Activated CD4-positive, alpha-beta T cell treated with anti-CD3 and anti-CD28 coated beads, Interleukin-2, amount 10 ng/mL, durations not matched to agents 7 days and 5 days (primary cell): ENCODE measurements at regions not wholly inside any gene's neighbourhood (a gene's known extent, or its start where the extent isn't known, plus 50 kb on each side); places are given as distances from the start of the nearest gene placed in this dataset.
A peak's percentile ranks its signal among the peaks of the same experiment; 100 is the strongest.

ENCODE experiments used
- CTCF ChIA-PET: fragments of 350-600 bp; sonication (Branson Sonifier 250); formaldehyde crosslinking; loops from one replicate; lab custom pipeline; 2021; ENCODE audit warnings: antibody characterized with exemption; lab: Charles Lee
- POLR2A ChIA-PET: fragments of 350-600 bp; sonication (Branson Sonifier 250); formaldehyde crosslinking; loops from one replicate; lab custom pipeline; 2021; ENCODE audit warnings: antibody characterized with exemption; lab: Charles Lee
- DNase-seq: peaks from one replicate; pipeline ENCODE4 v3.0.0-alpha.2; 2020
- H3K27ac Mint-ChIP-seq: one replicate; pipeline ENCODE4 v1.8.0; 2021; ENCODE audit warnings: mild to moderate bottlenecking, moderate library complexity, mixed read lengths
- H3K27me3 Mint-ChIP-seq: one replicate; pipeline ENCODE4 v1.8.0; 2021; ENCODE audit warnings: mixed read lengths
- H3K36me3 Mint-ChIP-seq: one replicate; pipeline ENCODE4 v1.8.0; 2021; ENCODE audit warnings: low read depth, mixed read lengths
- H3K4me1 Mint-ChIP-seq: one replicate; pipeline ENCODE4 v1.8.0; 2021; ENCODE audit warnings: mixed read lengths
- H3K4me3 Mint-ChIP-seq: one replicate; pipeline ENCODE4 v1.8.0; 2021; ENCODE audit warnings: mild to moderate bottlenecking, moderate library complexity, mixed read lengths
- H3K9me3 Mint-ChIP-seq: one replicate; pipeline ENCODE4 v1.8.0; 2021; ENCODE audit warnings: mixed read lengths

DNA sequence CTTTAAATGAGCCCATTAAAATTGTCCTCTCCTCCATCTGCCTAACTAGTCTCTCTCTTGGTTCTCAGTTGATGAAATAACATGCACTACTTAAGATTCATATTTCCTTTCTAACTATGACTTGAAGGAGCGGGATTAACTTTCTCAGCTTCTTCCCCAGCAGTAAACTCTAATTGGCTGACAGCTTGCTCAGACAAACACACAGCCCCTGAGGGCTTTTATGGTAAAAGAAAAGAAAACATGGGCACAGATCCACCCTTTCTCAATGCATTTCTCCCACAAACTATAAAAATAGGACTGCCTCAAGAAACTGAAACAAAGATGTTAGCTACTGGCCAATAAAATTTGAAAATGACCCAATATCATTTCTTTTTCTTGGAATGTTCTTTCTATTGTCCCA lies 703.1 kb downstream of the ADGRL2 start:
- Mint-ChIP-seq H3K9me3 (no peaks in the 10 kb centered on the region), H3K27me3 (no peaks in the 10 kb centered on the region), H3K36me3 (no peaks in the 10 kb centered on the region), H3K27ac (no peak overlapping the region), H3K4me1 (no peaks in the 10 kb centered on the region), H3K4me3 (no peak overlapping the region)
- ChIA-PET CTCF (no interaction called here), POLR2A (no interaction called here)
- no peak for DNase-seq

DNA sequence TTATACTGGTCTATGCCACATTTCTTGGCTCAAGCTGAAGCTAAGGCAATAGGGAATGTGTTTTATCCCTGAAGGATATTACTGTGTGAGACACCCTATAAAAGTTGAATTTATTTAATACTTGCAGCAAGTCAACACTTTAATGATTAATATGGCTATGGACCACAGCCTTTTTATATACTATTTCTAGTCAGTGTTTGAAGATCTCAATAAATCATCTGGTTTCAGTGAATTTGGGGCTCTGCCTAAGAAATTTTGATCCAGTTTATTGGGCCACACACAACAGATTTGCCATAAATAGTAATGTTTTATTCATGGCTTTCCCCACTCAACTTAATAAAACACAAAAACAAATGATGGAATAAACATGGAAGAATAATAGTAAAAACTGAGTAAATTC lies 698.3 kb downstream of the ADGRL2 start:
- H3K9me3 Mint-ChIP-seq = peaks cover 18% of the 10 kb centered on the region
- POLR2A ChIA-PET = no interaction called here
- no peaks in the 10 kb centered on the region for H3K27me3 Mint-ChIP-seq
- no peaks in the 10 kb centered on the region for H3K36me3 Mint-ChIP-seq
- no peak for DNase-seq
- H3K27ac Mint-ChIP-seq = no peak overlapping the region
- H3K4me1 Mint-ChIP-seq = no peaks in the 10 kb centered on the region
- CTCF ChIA-PET = no interaction called here
- no peak overlapping the region for H3K4me3 Mint-ChIP-seq

- Mint-ChIP-seq H3K9me3 (peaks cover 21% of the 10 kb centered on the region), H3K27ac (no peak overlapping the region), H3K4me1 (no peaks in the 10 kb centered on the region), H3K4me3 (no peak overlapping the region), H3K27me3 (no peaks in the 10 kb centered on the region), H3K36me3 (no peaks in the 10 kb centered on the region)
- POLR2A ChIA-PET = no interaction called here
- CTCF ChIA-PET = no interaction called here
- no peak for DNase-seq
Observed at GRCh38 chr1:82494117-82494516, 693.4 kb downstream of the ADGRL2 start.

- ChIA-PET POLR2A (no interaction called here), CTCF (no interaction called here)
- no peak overlapping the region for H3K4me3 Mint-ChIP-seq
- H3K4me1 Mint-ChIP-seq = no peaks in the 10 kb centered on the region
- H3K36me3 Mint-ChIP-seq = no peaks in the 10 kb centered on the region
- H3K9me3 Mint-ChIP-seq = peaks cover 21% of the 10 kb centered on the region
- peak overlapping the region; percentile 16 for H3K27ac Mint-ChIP-seq
- no peak for DNase-seq
- H3K27me3 Mint-ChIP-seq = no peaks in the 10 kb centered on the region
Observed at GRCh38 chr1:82492159-82492558, 691.4 kb downstream of the ADGRL2 start.

- H3K27me3 Mint-ChIP-seq = no peaks in the 10 kb centered on the region
- H3K9me3 Mint-ChIP-seq = peaks cover 16% of the 10 kb centered on the region
- no peak overlapping the region for H3K4me3 Mint-ChIP-seq
- ChIA-PET POLR2A (no interaction called here), CTCF (no interaction called here)
- no peaks in the 10 kb centered on the region for H3K36me3 Mint-ChIP-seq
- no peak for DNase-seq
- H3K4me1 Mint-ChIP-seq = no peaks in the 10 kb centered on the region
- no peak overlapping the region for H3K27ac Mint-ChIP-seq
Observed at GRCh38 chr1:82491301-82492048, 690.7 kb downstream of the ADGRL2 start.

DNA sequence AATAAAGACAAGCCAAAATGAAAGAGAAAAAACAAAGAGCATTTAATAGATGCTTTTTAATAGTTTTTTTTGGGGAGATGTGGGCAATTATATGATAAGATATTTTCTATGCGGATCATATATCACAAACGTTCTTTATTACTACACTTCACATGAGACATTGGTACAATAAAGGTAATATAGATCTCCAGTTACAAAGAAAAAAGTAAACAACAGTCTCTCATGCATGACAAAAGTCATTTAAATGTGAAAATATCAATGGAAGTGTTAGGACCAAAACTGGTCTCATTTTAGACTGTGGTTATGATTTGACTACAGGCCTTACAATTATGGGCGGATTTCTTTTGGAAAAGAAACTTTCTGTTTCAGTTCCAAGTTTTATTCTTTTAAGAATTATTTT lies 687.0 kb downstream of the ADGRL2 start:
- H3K27me3 Mint-ChIP-seq = no peaks in the 10 kb centered on the region
- no peaks in the 10 kb centered on the region for H3K36me3 Mint-ChIP-seq
- POLR2A ChIA-PET = no interaction called here
- H3K4me3 Mint-ChIP-seq = no peak overlapping the region
- H3K27ac Mint-ChIP-seq = no peak overlapping the region
- DNase-seq = no peak
- H3K4me1 Mint-ChIP-seq = no peaks in the 10 kb centered on the region
- H3K9me3 Mint-ChIP-seq = no peaks in the 10 kb centered on the region
- CTCF ChIA-PET = no interaction called here

GRCh38 chr1:82486969-82487368 lies 686.2 kb downstream of the ADGRL2 start:
- H3K36me3 Mint-ChIP-seq = no peaks in the 10 kb centered on the region
- POLR2A ChIA-PET = no interaction called here
- DNase-seq = no peak
- H3K4me3 Mint-ChIP-seq = no peak overlapping the region
- H3K27ac Mint-ChIP-seq = no peak overlapping the region
- H3K27me3 Mint-ChIP-seq = no peaks in the 10 kb centered on the region
- CTCF ChIA-PET = interaction anchor here (0.6 kb wide), 1 partner anchor 145 kb away, joined by 5 read pairs; no protein-coding TSS in a partner anchor
- H3K9me3 Mint-ChIP-seq = no peaks in the 10 kb centered on the region
- H3K4me1 Mint-ChIP-seq = no peaks in the 10 kb centered on the region

DNA sequence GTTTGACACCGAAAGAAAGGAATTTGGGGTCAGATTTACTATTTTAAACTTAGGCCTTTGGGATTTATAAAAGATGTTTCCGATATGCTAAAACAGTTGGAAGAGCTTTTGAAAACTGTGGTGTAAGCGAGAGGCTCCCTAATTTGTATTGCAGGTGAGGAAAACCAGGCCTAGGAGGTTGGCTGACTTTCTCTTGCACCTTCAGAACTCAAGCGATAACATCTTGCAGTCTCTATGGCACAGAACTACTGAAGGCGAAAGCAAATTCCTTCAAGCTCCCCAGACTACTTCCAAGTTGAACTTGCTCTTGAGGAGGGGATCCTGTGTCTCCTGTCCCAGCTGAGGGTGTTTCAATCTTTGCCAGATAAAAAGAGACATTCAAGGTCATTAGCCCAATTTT lies 685.7 kb downstream of the ADGRL2 start:
- Mint-ChIP-seq H3K27ac (no peak overlapping the region), H3K4me3 (no peak overlapping the region), H3K36me3 (no peaks in the 10 kb centered on the region), H3K4me1 (no peaks in the 10 kb centered on the region), H3K9me3 (no peaks in the 10 kb centered on the region), H3K27me3 (no peaks in the 10 kb centered on the region)
- POLR2A ChIA-PET = interaction anchor here (0.6 kb wide), 1 partner anchor 360 kb away, joined by 3 read pairs; no protein-coding TSS in a partner anchor
- no peak for DNase-seq
- CTCF ChIA-PET = interaction anchor here (0.6 kb wide), 1 partner anchor 146 kb away, joined by 5 read pairs; no protein-coding TSS in a partner anchor

GRCh38 chr1:82485591-82486369 lies 685.0 kb downstream of the ADGRL2 start:
- Mint-ChIP-seq H3K4me1 (no peaks in the 10 kb centered on the region), H3K4me3 (no peak overlapping the region), H3K27ac (no peak overlapping the region), H3K9me3 (no peaks in the 10 kb centered on the region), H3K36me3 (no peaks in the 10 kb centered on the region), H3K27me3 (no peaks in the 10 kb centered on the region)
- no peak for DNase-seq
- POLR2A ChIA-PET = interaction anchor here (0.6 kb wide), 1 partner anchor 359 kb away, joined by 3 read pairs; no protein-coding TSS in a partner anchor
- CTCF ChIA-PET = no interaction called here

DNA sequence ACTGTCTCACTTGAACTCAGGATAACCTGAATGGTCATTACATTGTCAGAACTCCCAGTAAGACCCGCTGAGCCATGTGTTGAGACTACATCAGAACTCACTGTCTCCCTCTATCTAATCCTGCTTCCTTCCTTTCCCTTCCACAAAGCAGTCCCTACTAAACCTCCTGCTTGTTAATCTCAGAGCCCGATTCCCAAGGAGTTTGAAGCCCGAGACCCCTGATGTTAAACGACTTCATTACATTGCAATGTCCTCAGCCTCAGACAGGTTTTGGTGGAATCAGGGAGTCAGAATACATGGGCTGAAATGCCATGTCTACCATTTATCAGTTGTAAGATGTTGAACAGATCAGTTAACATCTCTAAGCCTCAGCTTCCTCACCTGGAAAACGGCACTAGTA lies 682.4 kb downstream of the ADGRL2 start:
- DNase-seq = no peak
- no peaks in the 10 kb centered on the region for H3K27me3 Mint-ChIP-seq
- POLR2A ChIA-PET = no interaction called here
- H3K36me3 Mint-ChIP-seq = no peaks in the 10 kb centered on the region
- H3K4me1 Mint-ChIP-seq = no peaks in the 10 kb centered on the region
- CTCF ChIA-PET = no interaction called here
- no peaks in the 10 kb centered on the region for H3K9me3 Mint-ChIP-seq
- H3K27ac Mint-ChIP-seq = no peak overlapping the region
- no peak overlapping the region for H3K4me3 Mint-ChIP-seq

- CTCF ChIA-PET = no interaction called here
- no peak overlapping the region for H3K27ac Mint-ChIP-seq
- H3K36me3 Mint-ChIP-seq = no peaks in the 10 kb centered on the region
Observed at GRCh38 chr1:82478916-82479315, 678.2 kb downstream of the ADGRL2 start.

GRCh38 chr1:82472489-82473131 lies 671.9 kb downstream of the ADGRL2 start:
- Mint-ChIP-seq H3K36me3 (no peaks in the 10 kb centered on the region), H3K9me3 (no peaks in the 10 kb centered on the region), H3K4me3 (no peak overlapping the region), H3K4me1 (no peaks in the 10 kb centered on the region), H3K27me3 (no peaks in the 10 kb centered on the region), H3K27ac (no peak overlapping the region)
- ChIA-PET CTCF (no interaction called here), POLR2A (no interaction called here)
- DNase-seq = no peak

More at GRCh38 chr1:82478916-82479315, 678.2 kb downstream of the ADGRL2 start:
- POLR2A ChIA-PET = no interaction called here
- DNase-seq = no peak
- H3K9me3 Mint-ChIP-seq = no peaks in the 10 kb centered on the region
- H3K4me1 Mint-ChIP-seq = no peaks in the 10 kb centered on the region
- no peak overlapping the region for H3K4me3 Mint-ChIP-seq
- no peaks in the 10 kb centered on the region for H3K27me3 Mint-ChIP-seq

DNA sequence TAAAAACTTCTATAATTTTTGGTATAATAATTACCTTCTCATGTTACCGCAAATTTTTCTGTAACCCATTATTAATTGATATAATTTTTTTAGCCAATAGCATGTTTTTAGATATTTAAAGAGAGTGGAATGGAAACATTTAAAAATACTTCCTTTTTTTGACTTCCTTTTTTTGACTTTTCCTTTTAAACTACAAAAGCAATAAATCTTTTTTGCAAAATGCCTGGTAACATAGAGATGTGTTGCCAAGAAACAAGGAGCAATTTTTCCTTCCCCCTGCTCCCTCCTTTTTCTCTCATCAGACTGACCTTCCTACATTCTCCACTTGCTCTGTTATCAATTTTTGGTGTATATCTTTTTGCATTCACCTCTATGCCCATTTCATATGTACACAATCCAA lies 666.2 kb downstream of the ADGRL2 start:
- Mint-ChIP-seq H3K27me3 (no peaks in the 10 kb centered on the region), H3K4me3 (no peak overlapping the region), H3K27ac (no peak overlapping the region), H3K4me1 (no peaks in the 10 kb centered on the region), H3K9me3 (no peaks in the 10 kb centered on the region), H3K36me3 (no peaks in the 10 kb centered on the region)
- POLR2A ChIA-PET = no interaction called here
- CTCF ChIA-PET = no interaction called here
- DNase-seq = no peak
